Aorta (tissue), 5 donors: ENCODE measurements at regions not wholly inside any gene's neighbourhood (a gene's known extent, or its start where the extent isn't known, plus 50 kb on each side); places are given as distances from the start of the nearest gene placed in this dataset.

Experiments used
- ATAC-seq: fragments of 200-7000 bp; cut with Tn5 transposase; one replicate; pipeline ENCODE4 v1.9.1; 2022; ENCODE audit warnings: moderate library complexity; ENCODE audit not compliant: low FRiP score
- DNase-seq, 2 donors: peaks; one replicate each; pipeline ENCODE4 v3.0.0-alpha.2; 2020
- H3K27ac ChIP-seq, 2 donors: one replicate each; pipeline ENCODE4 v1.5.1; 2013; ENCODE audit warnings: low read length in 2 of 2, mild to moderate bottlenecking in 2 of 2, moderate library complexity in 2 of 2, control low read depth in 1 of 2, inconsistent platforms in 1 of 2, low read depth in 1 of 2
- H3K27me3 ChIP-seq, 2 donors: one replicate each; pipeline ENCODE4 v1.6.1; 2013; ENCODE audit warnings: control low read depth in 1 of 2, low read length in 1 of 2, mild to moderate bottlenecking in 1 of 2, moderate library complexity in 1 of 2; ENCODE audit not compliant: insufficient read depth in 2 of 2, control insufficient read depth in 1 of 2
- H3K36me3 ChIP-seq, 2 donors: one replicate each; pipeline ENCODE4 v1.6.1; 2013; ENCODE audit warnings: control low read depth in 1 of 2, low read length in 1 of 2, mild to moderate bottlenecking in 1 of 2; ENCODE audit not compliant: insufficient read depth in 2 of 2, control insufficient read depth in 1 of 2
- H3K4me1 ChIP-seq, 2 donors: one replicate each; pipeline ENCODE4 v1.6.1; 2013; ENCODE audit warnings: low read length in 2 of 2, control low read depth in 1 of 2, mild to moderate bottlenecking in 1 of 2, moderate library complexity in 1 of 2; ENCODE audit not compliant: insufficient read depth in 2 of 2, control insufficient read depth in 1 of 2
- H3K4me3 ChIP-seq, 2 donors: one replicate each; pipeline ENCODE4 v1.5.1; 2013; ENCODE audit warnings: low read length in 2 of 2, control low read depth in 1 of 2, mild to moderate bottlenecking in 1 of 2
- H3K9me3 ChIP-seq: one replicate; pipeline ENCODE4 v1.6.1; 2013; ENCODE audit warnings: mild to moderate bottlenecking, low read length; ENCODE audit not compliant: control insufficient read depth
- WGBS, 2 donors: extraction: QIAGEN DNeasy Blood & Tissue Kit; methylation state at CpG; one replicate each; pipeline ENCODE4 v1.1.7; 2013; 5-methylcytosine and 5-hydroxymethylcytosine counted together
- intact Hi-C, 2 donors: fragments of 100-400 bp; cut with DNase I; formaldehyde crosslinking; loops; one replicate each; pipeline versions ENCODE4 v1.14.2 to v1.15.0; 2022
- donor health status: healthy with polysubstance abuse.
- donor health status: Bipolar disorder and iron deficiency.
- donor health status: DM: no; HTN: no; CAD: no.
- donor health status: DM: no; HTN: no; CAD: no.
- donor health status: DM: yes; HTN: yes; CAD: no.

- H3K4me3 ChIP-seq: no peak overlapping the region
- intact Hi-C loops: loop anchor here (10.0 kb wide), 1 partner anchor 251 kb away; no protein-coding TSS in a partner anchor
- DNase-seq (no peak), ATAC-seq (no peak)
- no peaks in the 10 kb centered on the region for H3K9me3 ChIP-seq
- 93 to 97% methylated on average over 1 of the region's 1 CpG for WGBS, 2 donors
- H3K36me3 ChIP-seq: no peaks in the 10 kb centered on the region
- no peaks in the 10 kb centered on the region for H3K27me3 ChIP-seq
- no peak overlapping the region for H3K27ac ChIP-seq
- H3K4me1 ChIP-seq: no peaks in the 10 kb centered on the region
Measured at GRCh38 chr20:2203436-2203835, 92.4 kb upstream of the TGM3 start.

- WGBS, 2 donors: 88 to 91% methylated on average over 3 of the region's 3 CpGs
- H3K27me3 ChIP-seq: no peaks in the 10 kb centered on the region
- intact Hi-C loops: loop anchor here (10.0 kb wide), 1 partner anchor 251 kb away; no protein-coding TSS in a partner anchor
- DNase-seq: no peak
- H3K9me3 ChIP-seq: no peaks in the 10 kb centered on the region
- H3K27ac ChIP-seq: no peak overlapping the region
- no peak overlapping the region for H3K4me3 ChIP-seq
- no peak for ATAC-seq
- H3K4me1 ChIP-seq: no peaks in the 10 kb centered on the region
- H3K36me3 ChIP-seq: no peaks in the 10 kb centered on the region
Measured at GRCh38 chr20:2204021-2204420, 91.8 kb upstream of the TGM3 start.

GRCh38 chr20:2206957-2207769 lies 88.6 kb upstream of the TGM3 start:
- no peaks in the 10 kb centered on the region for H3K36me3 ChIP-seq

GRCh38 chr20:2207770-2208097 lies 88.1 kb upstream of the TGM3 start:
- DNase-seq (no peak), ATAC-seq (no peak)
- intact Hi-C loops: loop anchor here (10.0 kb wide), 1 partner anchor 247 kb away; no protein-coding TSS in a partner anchor
- Histone ChIP-seq H3K27me3 (no peaks in the 10 kb centered on the region), H3K4me3 (no peak overlapping the region), H3K27ac (no peak overlapping the region), H3K36me3 (no peaks in the 10 kb centered on the region), H3K4me1 (no peaks in the 10 kb centered on the region), H3K9me3 (no peaks in the 10 kb centered on the region)
- 3 to 4% methylated on average over 17 of the region's 17 CpGs for WGBS, 2 donors

More at GRCh38 chr20:2206957-2207769, 88.6 kb upstream of the TGM3 start:
- no peaks in the 10 kb centered on the region for H3K9me3 ChIP-seq
- H3K4me1 ChIP-seq: no peaks in the 10 kb centered on the region
- intact Hi-C loops: loop anchor here (10.0 kb wide), 1 partner anchor 248 kb away; no protein-coding TSS in a partner anchor
- no peaks in the 10 kb centered on the region for H3K27me3 ChIP-seq
- no peak overlapping the region for H3K27ac ChIP-seq
- peak overlapping the region in 1 of 2 donors; percentile 6 for H3K4me3 ChIP-seq
- DNase-seq: peak; percentile 85 to 92
- ATAC-seq: peak; percentile 89
- WGBS, 2 donors: 1% methylated on average over 66 to 82 of the region's 82 CpGs

GRCh38 chr20:2208897-2209296 lies 86.9 kb upstream of the TGM3 start:
- Histone ChIP-seq H3K4me3 (no peak overlapping the region), H3K36me3 (no peaks in the 10 kb centered on the region), H3K9me3 (no peaks in the 10 kb centered on the region), H3K4me1 (no peaks in the 10 kb centered on the region), H3K27ac (no peak overlapping the region), H3K27me3 (no peaks in the 10 kb centered on the region)
- intact Hi-C loops: loop anchor here (10.0 kb wide), 1 partner anchor 246 kb away; no protein-coding TSS in a partner anchor
- WGBS, 2 donors: 73 to 78% methylated on average over 3 of the region's 3 CpGs
- DNase-seq (no peak), ATAC-seq (no peak)

GRCh38 chr20:2210646-2211552 lies 84.9 kb upstream of the TGM3 start:
- H3K4me3 ChIP-seq: no peak overlapping the region
- ATAC-seq: no peak
- no peaks in the 10 kb centered on the region for H3K36me3 ChIP-seq
- H3K9me3 ChIP-seq: no peaks in the 10 kb centered on the region
- no peak overlapping the region for H3K27ac ChIP-seq
- WGBS, 2 donors: 58 to 64% methylated on average over 5 of the region's 5 CpGs
- no peaks in the 10 kb centered on the region for H3K27me3 ChIP-seq
- intact Hi-C loops: no loop called here
- no peaks in the 10 kb centered on the region for H3K4me1 ChIP-seq
- peak in 1 of 2 donors; percentile 72 for DNase-seq

GRCh38 chr20:2212456-2213015 lies 83.3 kb upstream of the TGM3 start:
- H3K4me3 ChIP-seq: no peak overlapping the region
- ATAC-seq (no peak), DNase-seq (no peak)
- 80 to 81% methylated on average over 6 of the region's 6 CpGs for WGBS, 2 donors
- intact Hi-C loops: no loop called here
- no peaks in the 10 kb centered on the region for H3K9me3 ChIP-seq
- no peak overlapping the region for H3K27ac ChIP-seq
- no peaks in the 10 kb centered on the region for H3K36me3 ChIP-seq
- no peaks in the 10 kb centered on the region for H3K27me3 ChIP-seq
- H3K4me1 ChIP-seq: no peaks in the 10 kb centered on the region

GRCh38 chr20:2213401-2213800 lies 82.4 kb upstream of the TGM3 start:
- WGBS, 2 donors: 46 to 55% methylated on average over 5 of the region's 5 CpGs
- no peaks in the 10 kb centered on the region for H3K36me3 ChIP-seq
- intact Hi-C loops: no loop called here

More at GRCh38 chr20:2213401-2213800, 82.4 kb upstream of the TGM3 start:
- Histone ChIP-seq H3K27me3 (no peaks in the 10 kb centered on the region), H3K9me3 (no peaks in the 10 kb centered on the region), H3K4me3 (no peak overlapping the region), H3K4me1 (no peaks in the 10 kb centered on the region), H3K27ac (no peak overlapping the region)
- DNase-seq (no peak), ATAC-seq (no peak)
